ENCODE measurements at regions not wholly inside any gene's neighbourhood (a gene's known extent, or its start where the extent isn't known, plus 50 kb on each side); places are given as distances from the start of the nearest gene placed in this dataset.

GRCh38 chr12:124171231-124171979 is 123.5 kb upstream of the RFLNA start:
- Histone ChIP-seq H3K9me3 (ENCODE audit: control insufficient read depth, insufficient read depth, low read length) (no peaks in the 10 kb centered on the region), H3K27ac (ENCODE audit: low read length) (no peak overlapping the region)
- WGBS (ENCODE audit: insufficient coverage, insufficient read length) = no CpG with 5 or more reads among the region's 8 CpGs

GRCh38 chr12:124172636-124173035 is 122.3 kb upstream of the RFLNA start:
- H3K9me3 ChIP-seq (ENCODE audit: control insufficient read depth, insufficient read depth, low read length) = no peaks in the 10 kb centered on the region
- no peaks in the 10 kb centered on the region for H3K36me3 ChIP-seq (ENCODE audit: control insufficient read depth, insufficient read depth, low read length)
- DNase-seq (ENCODE audit: low read depth, low spot score) = no peak
- H3K27me3 ChIP-seq (ENCODE audit: control insufficient read depth, insufficient read depth, low read length) = no peaks in the 10 kb centered on the region
- no peak overlapping the region for H3K4me3 ChIP-seq (ENCODE audit: low read length)
- WGBS (ENCODE audit: insufficient coverage, insufficient read length) = no CpG with 5 or more reads among the region's 6 CpGs
- no peak overlapping the region for H3K27ac ChIP-seq (ENCODE audit: low read length)
- H3K4me1 ChIP-seq (ENCODE audit: control insufficient read depth, insufficient read depth, low read length) = peaks cover 2% of the 10 kb centered on the region; the same call in 1 of the 2 replicates

More at GRCh38 chr12:124171231-124171979, 123.5 kb upstream of the RFLNA start:
- Histone ChIP-seq H3K4me3 (ENCODE audit: low read length) (no peak overlapping the region), H3K36me3 (ENCODE audit: control insufficient read depth, insufficient read depth, low read length) (no peaks in the 10 kb centered on the region), H3K27me3 (ENCODE audit: control insufficient read depth, insufficient read depth, low read length) (no peaks in the 10 kb centered on the region), H3K4me1 (ENCODE audit: control insufficient read depth, insufficient read depth, low read length) (no peaks in the 10 kb centered on the region)
- DNase-seq (ENCODE audit: low read depth, low spot score) = no peak

GRCh38 chr12:124173692-124174091 is 121.2 kb upstream of the RFLNA start:
- no peak for DNase-seq (ENCODE audit: low read depth, low spot score)
- Histone ChIP-seq H3K27me3 (ENCODE audit: control insufficient read depth, insufficient read depth, low read length) (no peaks in the 10 kb centered on the region), H3K4me3 (ENCODE audit: low read length) (no peak overlapping the region), H3K9me3 (ENCODE audit: control insufficient read depth, insufficient read depth, low read length) (no peaks in the 10 kb centered on the region), H3K36me3 (ENCODE audit: control insufficient read depth, insufficient read depth, low read length) (no peaks in the 10 kb centered on the region), H3K27ac (ENCODE audit: low read length) (no peak overlapping the region), H3K4me1 (ENCODE audit: control insufficient read depth, insufficient read depth, low read length) (peaks cover 2% of the 10 kb centered on the region; the same call in 1 of the 2 replicates)
- no CpG with 5 or more reads among the region's 7 CpGs for WGBS (ENCODE audit: insufficient coverage, insufficient read length)

- no peaks in the 10 kb centered on the region for H3K27me3 ChIP-seq (ENCODE audit: control insufficient read depth, insufficient read depth, low read length)
- H3K4me3 ChIP-seq (ENCODE audit: low read length) = no peak overlapping the region
- H3K4me1 ChIP-seq (ENCODE audit: control insufficient read depth, insufficient read depth, low read length) = peaks cover 2% of the 10 kb centered on the region; the same call in 1 of the 2 replicates
- WGBS (ENCODE audit: insufficient coverage, insufficient read length) = no CpG with 5 or more reads among the region's 17 CpGs
- H3K36me3 ChIP-seq (ENCODE audit: control insufficient read depth, insufficient read depth, low read length) = no peaks in the 10 kb centered on the region
- H3K9me3 ChIP-seq (ENCODE audit: control insufficient read depth, insufficient read depth, low read length) = no peaks in the 10 kb centered on the region
- H3K27ac ChIP-seq (ENCODE audit: low read length) = no peak overlapping the region
- no peak for DNase-seq (ENCODE audit: low read depth, low spot score)
Observed at GRCh38 chr12:124174451-124175348, 120.2 kb upstream of the RFLNA start.

GRCh38 chr12:124175704-124176103 is 119.2 kb upstream of the RFLNA start:
- H3K4me1 ChIP-seq (ENCODE audit: control insufficient read depth, insufficient read depth, low read length) = peaks cover 2% of the 10 kb centered on the region; the same call in 1 of the 2 replicates
- H3K36me3 ChIP-seq (ENCODE audit: control insufficient read depth, insufficient read depth, low read length) = no peaks in the 10 kb centered on the region
- no peak for DNase-seq (ENCODE audit: low read depth, low spot score)
- H3K4me3 ChIP-seq (ENCODE audit: low read length) = no peak overlapping the region
- H3K27me3 ChIP-seq (ENCODE audit: control insufficient read depth, insufficient read depth, low read length) = no peaks in the 10 kb centered on the region
- no CpG with 5 or more reads among the region's 9 CpGs for WGBS (ENCODE audit: insufficient coverage, insufficient read length)
- no peak overlapping the region for H3K27ac ChIP-seq (ENCODE audit: low read length)
- H3K9me3 ChIP-seq (ENCODE audit: control insufficient read depth, insufficient read depth, low read length) = no peaks in the 10 kb centered on the region

- no peak for DNase-seq (ENCODE audit: low read depth, low spot score)
- Histone ChIP-seq H3K9me3 (ENCODE audit: control insufficient read depth, insufficient read depth, low read length) (no peaks in the 10 kb centered on the region), H3K4me3 (ENCODE audit: low read length) (no peak overlapping the region), H3K27me3 (ENCODE audit: control insufficient read depth, insufficient read depth, low read length) (no peaks in the 10 kb centered on the region), H3K36me3 (ENCODE audit: control insufficient read depth, insufficient read depth, low read length) (no peaks in the 10 kb centered on the region), H3K4me1 (ENCODE audit: control insufficient read depth, insufficient read depth, low read length) (peaks cover 2% of the 10 kb centered on the region), H3K27ac (ENCODE audit: low read length) (no peak overlapping the region)
- no CpG with 5 or more reads among the region's 10 CpGs for WGBS (ENCODE audit: insufficient coverage, insufficient read length)
Observed at GRCh38 chr12:124177276-124177950, 117.5 kb upstream of the RFLNA start.

GRCh38 chr12:124177951-124178316 is 117.0 kb upstream of the RFLNA start:
- no peak for DNase-seq (ENCODE audit: low read depth, low spot score)
- Histone ChIP-seq H3K4me1 (ENCODE audit: control insufficient read depth, insufficient read depth, low read length) (peaks cover 2% of the 10 kb centered on the region), H3K27ac (ENCODE audit: low read length) (no peak overlapping the region), H3K36me3 (ENCODE audit: control insufficient read depth, insufficient read depth, low read length) (no peaks in the 10 kb centered on the region), H3K27me3 (ENCODE audit: control insufficient read depth, insufficient read depth, low read length) (no peaks in the 10 kb centered on the region), H3K4me3 (ENCODE audit: low read length) (no peak overlapping the region), H3K9me3 (ENCODE audit: control insufficient read depth, insufficient read depth, low read length) (no peaks in the 10 kb centered on the region)
- WGBS (ENCODE audit: insufficient coverage, insufficient read length) = no CpG with 5 or more reads among the region's 5 CpGs

GRCh38 chr12:124179936-124180607 is 114.8 kb upstream of the RFLNA start:
- no peak overlapping the region for H3K27ac ChIP-seq (ENCODE audit: low read length)
- H3K36me3 ChIP-seq (ENCODE audit: control insufficient read depth, insufficient read depth, low read length) = no peaks in the 10 kb centered on the region
- no peaks in the 10 kb centered on the region for H3K27me3 ChIP-seq (ENCODE audit: control insufficient read depth, insufficient read depth, low read length)
- H3K4me1 ChIP-seq (ENCODE audit: control insufficient read depth, insufficient read depth, low read length) = peaks cover 2% of the 10 kb centered on the region
- no CpG with 5 or more reads among the region's 11 CpGs for WGBS (ENCODE audit: insufficient coverage, insufficient read length)
- DNase-seq (ENCODE audit: low read depth, low spot score) = no peak
- H3K9me3 ChIP-seq (ENCODE audit: control insufficient read depth, insufficient read depth, low read length) = no peaks in the 10 kb centered on the region
- H3K4me3 ChIP-seq (ENCODE audit: low read length) = no peak overlapping the region

GRCh38 chr12:124183172-124183571 is 111.7 kb upstream of the RFLNA start:
- H3K9me3 ChIP-seq (ENCODE audit: control insufficient read depth, insufficient read depth, low read length) = no peaks in the 10 kb centered on the region
- H3K36me3 ChIP-seq (ENCODE audit: control insufficient read depth, insufficient read depth, low read length) = no peaks in the 10 kb centered on the region
- peaks cover 3% of the 10 kb centered on the region; the same call in 1 of the 2 replicates for H3K4me1 ChIP-seq (ENCODE audit: control insufficient read depth, insufficient read depth, low read length)
- no peak overlapping the region for H3K27ac ChIP-seq (ENCODE audit: low read length)
- H3K4me3 ChIP-seq (ENCODE audit: low read length) = no peak overlapping the region
- no peaks in the 10 kb centered on the region for H3K27me3 ChIP-seq (ENCODE audit: control insufficient read depth, insufficient read depth, low read length)
- no CpG with 5 or more reads among the region's 2 CpGs for WGBS (ENCODE audit: insufficient coverage, insufficient read length)
- DNase-seq (ENCODE audit: low read depth, low spot score) = no peak

GRCh38 chr12:124184456-124184855 is 110.4 kb upstream of the RFLNA start:
- Histone ChIP-seq H3K4me1 (ENCODE audit: control insufficient read depth, insufficient read depth, low read length) (peaks cover 5% of the 10 kb centered on the region; the same call in 1 of the 2 replicates), H3K4me3 (ENCODE audit: low read length) (no peak overlapping the region), H3K27ac (ENCODE audit: low read length) (no peak overlapping the region), H3K9me3 (ENCODE audit: control insufficient read depth, insufficient read depth, low read length) (no peaks in the 10 kb centered on the region), H3K36me3 (ENCODE audit: control insufficient read depth, insufficient read depth, low read length) (no peaks in the 10 kb centered on the region), H3K27me3 (ENCODE audit: control insufficient read depth, insufficient read depth, low read length) (no peaks in the 10 kb centered on the region)
- WGBS (ENCODE audit: insufficient coverage, insufficient read length) = no CpG with 5 or more reads among the region's 18 CpGs
- no peak for DNase-seq (ENCODE audit: low read depth, low spot score)
